Activated T-cell treated with anti-CD3 and anti-CD28 coated beads for 24 hours (primary cell): ENCODE measurements at regions not wholly inside any gene's neighbourhood (a gene's known extent, or its start where the extent isn't known, plus 50 kb on each side); places are given as distances from the start of the nearest gene placed in this dataset.

ENCODE experiments used
- DNase-seq: peaks from one replicate; pipeline ENCODE4 v3.0.0-alpha.2; 2020; ENCODE audit warnings: low read depth

GRCh38 chr12:107349008-107349747 lies 255.8 kb upstream of the CRY1 start:
- DNase-seq, result no peak

DNA sequence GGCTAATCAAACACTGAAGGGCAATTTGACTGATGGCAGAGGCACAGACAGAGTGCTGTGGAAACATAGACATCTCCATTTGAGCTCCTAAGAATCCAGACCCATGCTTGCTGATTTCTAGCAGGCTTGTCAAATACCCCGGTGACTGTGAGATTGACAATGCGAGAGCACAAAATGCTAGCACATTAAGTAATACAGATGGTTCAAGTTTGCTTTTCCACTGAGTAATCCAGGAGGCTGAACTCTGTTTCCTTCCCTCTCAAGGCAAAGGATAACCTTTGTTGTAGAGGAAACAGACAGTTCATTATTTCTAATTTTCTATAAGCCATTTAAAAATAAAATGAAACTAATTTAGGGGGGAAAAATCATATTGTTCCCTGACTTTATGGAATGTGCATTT lies 256.5 kb upstream of the CRY1 start:
- no peak for DNase-seq

DNA sequence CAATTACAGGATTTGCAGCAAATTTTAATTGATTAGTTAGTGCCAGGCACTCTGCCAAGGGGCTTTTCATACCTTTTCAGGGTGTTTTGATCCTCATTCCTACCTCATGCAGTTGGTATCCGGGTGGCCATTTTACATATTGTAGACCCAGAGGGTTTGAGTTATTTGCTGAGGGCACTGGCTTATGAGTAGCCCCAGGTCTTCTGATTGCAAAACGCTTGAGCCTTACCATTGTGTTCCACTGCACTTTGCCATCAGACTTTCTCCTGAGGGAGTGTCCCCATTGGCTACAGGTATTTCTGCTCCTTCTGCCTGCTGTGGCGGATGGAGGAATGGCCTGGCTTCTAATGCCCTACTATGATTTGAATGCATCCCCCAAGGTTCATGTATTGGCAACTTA lies 257.8 kb upstream of the CRY1 start:
- DNase-seq, result no peak

GRCh38 chr12:107351713-107352112 lies 258.4 kb upstream of the CRY1 start:
- no peak for DNase-seq

- no peak for DNase-seq
Observed at GRCh38 chr12:107352347-107353081, 259.2 kb upstream of the CRY1 start.

GRCh38 chr12:107353312-107353711 lies 260.0 kb upstream of the CRY1 start:
- DNase-seq, result no peak

GRCh38 chr12:107355004-107355565 lies 261.7 kb upstream of the CRY1 start:
- no peak for DNase-seq

DNA sequence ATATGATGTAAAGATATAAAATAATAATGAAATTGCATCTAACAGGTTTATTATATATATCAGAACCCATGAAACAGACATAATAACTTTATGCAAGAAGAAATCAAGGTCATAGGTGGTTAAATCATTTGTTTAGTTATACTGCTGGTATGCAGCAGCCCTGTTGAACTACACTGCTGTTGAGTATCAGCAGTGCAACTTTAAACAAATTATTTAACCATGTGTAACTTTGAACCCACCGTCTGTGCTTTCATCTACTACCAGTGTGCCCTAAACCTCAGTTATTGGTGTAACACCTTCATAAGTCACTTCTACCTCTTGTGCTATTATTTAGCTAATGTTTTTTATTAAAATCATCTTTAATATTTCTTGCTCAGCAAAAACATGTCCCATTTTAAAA lies 262.3 kb upstream of the CRY1 start:
- no peak for DNase-seq

GRCh38 chr12:107356266-107356936 lies 263.1 kb upstream of the CRY1 start:
- DNase-seq, result no peak

DNA sequence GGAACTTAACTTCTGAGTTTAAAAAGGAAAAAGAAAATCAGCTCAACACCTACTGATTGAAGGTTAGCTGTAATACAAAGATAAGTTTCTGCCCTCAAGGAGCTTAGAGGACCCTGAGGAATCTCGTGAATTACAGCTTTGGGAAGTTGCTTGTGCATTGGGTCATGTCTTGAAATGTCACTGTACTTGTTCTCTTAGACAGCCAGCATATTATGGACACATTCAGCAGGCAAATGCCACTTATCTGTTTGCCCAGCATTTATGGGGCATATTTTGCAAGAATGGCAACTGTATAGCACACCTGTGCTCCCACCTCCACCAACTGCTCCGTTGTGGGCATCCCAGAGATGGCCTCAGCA lies 263.6 kb upstream of the CRY1 start:
- DNase-seq, result no peak

DNA sequence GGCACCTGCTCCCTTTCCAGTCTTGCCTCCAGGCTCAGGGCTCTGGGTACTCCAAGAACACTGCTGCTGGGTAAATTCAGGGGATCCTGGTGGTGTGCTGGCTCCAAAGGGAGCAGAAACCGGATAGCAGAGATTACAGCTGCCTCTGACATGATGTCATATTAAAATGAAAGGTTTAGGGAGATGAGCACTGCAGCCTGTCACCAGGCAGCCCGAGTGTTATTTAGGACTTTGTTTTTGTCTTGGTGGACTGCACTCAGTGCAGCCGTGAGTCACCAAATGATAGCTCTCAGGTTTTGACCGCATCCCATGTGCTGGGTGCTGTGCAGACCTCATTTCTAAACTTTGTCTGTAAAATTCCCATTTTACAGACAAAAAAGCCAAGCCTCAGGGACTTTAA lies 266.0 kb upstream of the CRY1 start:
- DNase-seq, result no peak

- no peak for DNase-seq
Observed at GRCh38 chr12:107360033-107360432, 266.7 kb upstream of the CRY1 start.

GRCh38 chr12:107360482-107360881 lies 267.1 kb upstream of the CRY1 start:
- no peak for DNase-seq

DNA sequence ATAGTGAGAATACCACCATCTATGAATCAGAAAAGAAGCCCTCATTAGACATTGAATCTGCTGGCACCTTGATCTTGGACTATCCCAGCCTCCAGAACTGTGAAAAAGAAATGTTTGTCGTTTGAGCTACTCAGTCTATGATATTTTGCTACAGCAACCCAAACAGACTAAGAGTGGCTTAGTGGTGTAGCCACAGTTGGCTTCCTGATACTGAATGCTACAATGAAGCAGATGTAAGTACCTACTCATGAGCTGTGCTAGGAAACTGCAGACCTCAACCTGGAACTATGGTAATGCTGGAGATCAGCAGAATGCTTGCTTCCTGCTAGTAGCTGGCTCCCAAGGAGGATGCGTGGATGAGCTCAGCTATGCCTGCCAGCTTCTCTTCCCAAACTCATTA lies 268.6 kb upstream of the CRY1 start:
- no peak for DNase-seq

- no peak for DNase-seq
Observed at GRCh38 chr12:107362960-107363359, 269.6 kb upstream of the CRY1 start.

DNA sequence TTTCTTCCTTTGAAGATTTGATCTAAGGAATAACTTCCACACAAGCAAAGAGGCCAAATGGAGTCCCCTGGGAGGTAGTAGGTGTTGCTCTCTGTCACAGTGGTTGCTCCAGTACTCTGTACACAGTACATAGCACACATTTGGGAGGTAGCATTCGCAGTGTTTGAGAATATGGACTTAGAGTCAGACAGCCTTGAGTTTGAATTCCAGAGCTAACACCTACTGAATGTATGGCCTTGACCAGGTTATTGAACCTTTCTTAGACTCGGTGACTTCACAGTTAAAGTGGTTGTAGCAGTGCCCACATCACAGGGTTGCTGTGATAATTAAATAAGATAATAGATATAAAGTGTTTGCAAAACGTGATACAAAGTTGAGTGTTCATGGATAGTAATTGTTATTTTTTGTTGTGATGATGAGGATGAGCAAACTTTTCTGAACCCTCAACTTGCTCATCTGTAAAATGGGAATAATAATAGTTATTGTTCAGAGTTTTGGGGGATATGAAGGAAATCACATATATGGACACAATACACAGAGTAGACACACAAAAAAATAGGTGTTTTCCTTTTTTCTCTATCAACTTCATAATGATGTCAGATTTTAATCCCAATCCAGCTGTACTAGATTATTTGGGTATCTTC lies 271.6 kb upstream of the CRY1 start:
- DNase-seq, result no peak

- DNase-seq, result no peak
Observed at GRCh38 chr12:107365703-107366102, 272.4 kb upstream of the CRY1 start.

- DNase-seq, result no peak
Observed at GRCh38 chr12:107366322-107366721, 273.0 kb upstream of the CRY1 start.

DNA sequence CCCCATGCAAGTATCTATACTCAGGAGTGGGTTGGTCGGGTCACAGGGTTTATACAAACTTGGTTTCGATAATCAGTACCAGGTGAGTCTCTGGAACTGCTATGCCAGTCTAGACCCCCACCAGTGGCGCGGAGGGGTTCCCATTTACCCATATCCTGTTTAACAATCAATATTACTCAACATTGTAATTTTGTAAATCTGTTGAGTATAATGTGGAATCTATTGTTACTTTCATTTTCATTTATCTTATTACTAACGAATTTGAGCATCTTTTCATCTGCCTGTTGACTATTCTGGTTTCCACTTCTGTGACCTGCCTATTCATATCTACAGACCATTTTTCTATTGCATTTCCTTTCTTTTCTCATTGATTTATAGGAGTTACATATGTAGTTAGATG lies 275.2 kb upstream of the CRY1 start:
- DNase-seq, result no peak

DNA sequence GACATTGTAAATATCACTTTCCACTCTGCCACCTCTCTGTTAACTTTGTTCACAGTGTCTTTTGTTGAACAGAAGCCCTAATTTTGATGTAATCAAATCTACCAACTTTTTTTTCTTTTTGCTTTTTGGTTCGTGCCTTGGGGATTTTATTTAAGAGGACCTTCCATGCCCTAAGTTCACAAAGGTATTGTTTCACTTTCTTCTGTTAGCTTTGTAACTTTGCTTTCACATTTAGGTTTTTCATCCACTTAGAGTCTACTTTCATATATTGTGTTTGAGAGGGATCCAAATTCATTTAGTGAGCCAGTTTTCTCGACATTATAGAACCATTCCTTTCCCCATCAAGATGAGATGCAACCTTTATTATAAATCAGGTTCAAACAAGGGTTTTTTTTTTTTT lies 275.7 kb upstream of the CRY1 start:
- DNase-seq, result no peak

DNA sequence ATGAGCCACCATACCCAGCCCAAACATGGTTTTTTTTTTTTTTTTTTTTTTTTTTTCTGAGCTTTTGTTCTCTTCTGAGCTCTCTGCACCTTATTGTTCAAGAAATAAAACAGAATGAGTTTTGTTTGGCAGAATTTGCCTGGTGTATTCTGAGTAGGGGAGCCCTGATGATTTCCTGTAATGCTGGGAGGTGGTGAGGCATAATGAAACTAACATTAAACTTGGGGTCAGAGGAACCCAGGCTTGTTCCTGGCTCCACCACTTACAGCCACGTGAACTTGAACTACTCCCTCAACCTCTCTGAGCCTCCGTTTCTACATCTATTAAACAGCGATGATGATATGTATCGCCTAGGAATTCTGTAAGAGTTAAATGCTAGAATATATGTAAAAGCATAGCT lies 276.3 kb upstream of the CRY1 start:
- DNase-seq, result peak; percentile 20

- no peak for DNase-seq
Observed at GRCh38 chr12:107372229-107372658, 278.9 kb upstream of the CRY1 start.
